Panc1 (cell line): ENCODE measurements at regions not wholly inside any gene's neighbourhood (a gene's known extent, or its start where the extent isn't known, plus 50 kb on each side); places are given as distances from the start of the nearest gene placed in this dataset.

Experiments used
- ATAC-seq: fragments of 200-7000 bp; cut with Tn5 transposase; 2 replicates; pipeline ENCODE4 v1.9.1; 2020; ENCODE audit warnings: mild to moderate bottlenecking, moderate library complexity
- BruUV-seq: library from RNA; stranded (reverse); fragments of 400-500 nt; replicated peaks from 2 replicates; lab custom pipeline; 2021; lab: Mats Ljungman, UMichigan
- CTCF ChIA-PET: fragments of 300-600 bp; sonication (Branson Sonifier 250); formaldehyde crosslinking; loops from one replicate; lab custom pipeline; 2022; ENCODE audit warnings: antibody characterized with exemption; lab: Charles Lee
- POLR2A ChIA-PET: fragments of 300-600 bp; sonication (Branson Sonifier 250); formaldehyde crosslinking; loops from one replicate; lab custom pipeline; 2022; ENCODE audit warnings: antibody characterized with exemption; lab: Charles Lee
- DNase-seq: peaks from one replicate; pipeline ENCODE4 v3.0.0-alpha.2; 2010; ENCODE audit warnings: low read depth, low spot score
- H3K27ac ChIP-seq: 2 replicates; pipeline ENCODE4 v1.5.1; 2011; ENCODE audit warnings: mild to moderate bottlenecking, low read length, inconsistent platforms
- H3K27me3 ChIP-seq: fragments of 200-500 bp; sonication (Bioruptor generic); 2 replicates; pipeline ENCODE4 v1.6.0; 2014; ENCODE audit warnings: low read length, inconsistent platforms; ENCODE audit not compliant: control insufficient read depth, insufficient read depth
- H3K36me3 ChIP-seq: fragments of 200-500 bp; sonication (Bioruptor generic); 2 replicates; pipeline ENCODE4 v1.5.1; 2014; ENCODE audit warnings: inconsistent platforms, mild to moderate bottlenecking, low read length, moderate library complexity; ENCODE audit not compliant: control insufficient read depth, insufficient read depth
- H3K4me1 ChIP-seq: 2 replicates; pipeline ENCODE4 v1.5.1; 2011; ENCODE audit warnings: inconsistent platforms, mild to moderate bottlenecking, low read length, moderate library complexity; ENCODE audit not compliant: control insufficient read depth, insufficient read depth
- H3K4me3 ChIP-seq, 2 experiments: 2 replicates each; pipeline ENCODE4 v1.5.1; 2011 to 2012; ENCODE audit warnings: low read depth in 2 of 2, low read length in 2 of 2, mild to moderate bottlenecking in 2 of 2, inconsistent platforms in 1 of 2, moderate library complexity in 1 of 2
- H3K9me3 ChIP-seq: fragments of 200-500 bp; sonication (Bioruptor generic); 2 replicates; pipeline ENCODE4 v1.5.1; 2014; ENCODE audit warnings: low read depth, mild to moderate bottlenecking, inconsistent platforms, low read length, moderate library complexity; ENCODE audit not compliant: control insufficient read depth, insufficient read depth
- CTCF ChIP-seq: fragments of 450-650 bp; IDR thresholded peaks from 2 replicates; pipeline ENCODE4 v1.5.1; 2017; ENCODE audit warnings: mild to moderate bottlenecking
- POLR2AphosphoS5 ChIP-seq: IDR thresholded peaks from 2 replicates; pipeline ENCODE4 v1.6.1; 2012; ENCODE audit warnings: mild to moderate bottlenecking, low read depth, low read length, moderate library complexity
- REST ChIP-seq, 2 experiments: IDR thresholded peaks; 2 replicates each; pipeline ENCODE4 v1.6.1; 2011 to 2012; ENCODE audit warnings: low read depth in 2 of 2, control low read depth in 1 of 2, low read length in 1 of 2, mild to moderate bottlenecking in 1 of 2, moderate library complexity in 1 of 2; ENCODE audit not compliant: insufficient read depth in 1 of 2
- SIN3A ChIP-seq: IDR thresholded peaks from 2 replicates; pipeline ENCODE4 v1.6.1; 2012; ENCODE audit warnings: low read depth, mild to moderate bottlenecking, low read length, moderate library complexity, borderline replicate concordance; ENCODE audit not compliant: insufficient read depth
- TCF7L2 ChIP-seq: IDR thresholded peaks from 2 replicates; pipeline ENCODE4 v1.6.1; 2011; ENCODE audit warnings: mild to moderate bottlenecking, low read depth, low read length, inconsistent platforms
- in situ Hi-C: cut with HindIII; loops from 2 replicates; pipeline ENCODE4 v1.10.0; 2016; ENCODE audit warnings: low sequenced_read_pairs, low pct_unique_long_range_greater_than_20kb
- intact Hi-C: fragments of 100-400 bp; cut with micrococcal nuclease; formaldehyde crosslinking; loops from one replicate; pipeline ENCODE4 v1.10.0; 2022; ENCODE audit not compliant: unreplicated experiment

GRCh38 chr4:164512124-164512523 lies 241.8 kb upstream of the SMIM31 start:
- DNase-seq, result no peak
- H3K36me3 ChIP-seq, result no peaks in the 10 kb centered on the region
- no peak for ATAC-seq
- no peak overlapping the region for H3K4me3 ChIP-seq
- no peaks in the 10 kb centered on the region for H3K9me3 ChIP-seq
- no TSS peak for BruUV-seq
- no peaks in the 10 kb centered on the region for H3K27me3 ChIP-seq
- TF ChIP-seq SIN3A (no peak), POLR2AphosphoS5 (no peak), TCF7L2 (no peak), CTCF (no peak), REST (IDR thresholded peaks at IDR 0.05; ENCODE audit: insufficient read depth in 1 of 2, low read depth in 2 of 2, low read length in 1 of 2) (no peak)
- in situ Hi-C loops (no loop called here), intact Hi-C loops (no loop called here)
- H3K4me1 ChIP-seq, result no peaks in the 10 kb centered on the region
- no peak overlapping the region for H3K27ac ChIP-seq
- ChIA-PET CTCF (no interaction called here), POLR2A (no interaction called here)

GRCh38 chr4:164514765-164515164 lies 239.2 kb upstream of the SMIM31 start:
- ChIA-PET POLR2A (no interaction called here), CTCF (no interaction called here)
- TF ChIP-seq POLR2AphosphoS5 (no peak), TCF7L2 (no peak), SIN3A (no peak), REST (IDR thresholded peaks at IDR 0.05; ENCODE audit: insufficient read depth in 1 of 2, low read depth in 2 of 2, low read length in 1 of 2) (no peak), CTCF (no peak)
- Histone ChIP-seq H3K27ac (no peak overlapping the region), H3K4me1 (no peaks in the 10 kb centered on the region), H3K4me3 (no peak overlapping the region), H3K27me3 (no peaks in the 10 kb centered on the region), H3K9me3 (no peaks in the 10 kb centered on the region), H3K36me3 (no peaks in the 10 kb centered on the region)
- ATAC-seq (no peak), DNase-seq (no peak)
- no TSS peak for BruUV-seq
- in situ Hi-C loops (no loop called here), intact Hi-C loops (no loop called here)
